ENCODE measurements at regions not wholly inside any gene's neighbourhood (a gene's known extent, or its start where the extent isn't known, plus 50 kb on each side); places are given as distances from the start of the nearest gene placed in this dataset.

GRCh38 chr12:118682656-118683055, 298.7 kb upstream of the SRRM4 start:
- H2AFZ ChIP-seq (ENCODE audit: insufficient read depth, low read depth, low read length, poor library complexity, severe bottlenecking), result no peak overlapping the region
- H3K27me3 Mint-ChIP-seq (ENCODE audit: low read depth in 3 of 3), result peaks cover 1 to 3% (median 2%) of the 10 kb centered on the region in 3 donors
- H3K27ac ChIP-seq (ENCODE audit: low read depth in 1 of 2, low read length in 2 of 2), result no peak overlapping the region
- H3K27me3 ChIP-seq (ENCODE audit: control insufficient read depth in 2 of 2, insufficient read depth in 2 of 2, low read length in 2 of 2), result no peaks in the 10 kb centered on the region
- H3K4me1 ChIP-seq (ENCODE audit: control insufficient read depth in 1 of 2, insufficient read depth in 2 of 2, low read length in 2 of 2), result no peaks in the 10 kb centered on the region
- H3K9me3 Mint-ChIP-seq, result peaks cover 0 to 7% (median 4%) of the 10 kb centered on the region in 7 donors
- H3K9ac ChIP-seq (ENCODE audit: insufficient read depth, low read length, poor library complexity, severe bottlenecking), result no peak overlapping the region
- H3K79me2 ChIP-seq (ENCODE audit: insufficient read depth, low read length), result no peaks in the 10 kb centered on the region
- H3K9me3 ChIP-seq (replicated peaks in 1 of 2; ENCODE audit: control insufficient read depth in 1 of 2, insufficient read depth in 1 of 2, low read length in 2 of 2), result no peaks in the 10 kb centered on the region
- no peaks in the 10 kb centered on the region for H3K36me3 Mint-ChIP-seq
- no peak overlapping the region for H3K27ac Mint-ChIP-seq
- no peaks in the 10 kb centered on the region for H3K36me3 ChIP-seq (replicated peaks in 1 of 2; ENCODE audit: control insufficient read depth in 1 of 2, insufficient read depth in 2 of 2, low read length in 2 of 2)
- intact Hi-C loops (cut with micrococcal nuclease), result no loop called here
- H3K4me3 ChIP-seq (replicated peaks in 1 of 3; ENCODE audit: low read depth in 2 of 3, low read length in 3 of 3), result no peak overlapping the region
- no peaks in the 10 kb centered on the region for H3K4me1 Mint-ChIP-seq
- no peak for DNase-seq
- H3K4me3 Mint-ChIP-seq, result no peak overlapping the region
- TF ChIP-seq CTCF (IDR thresholded peaks at IDR 0.05), result no peak
- H3K4me2 ChIP-seq (replicated peaks; ENCODE audit: extremely low read depth, low read length, poor library complexity, severe bottlenecking), result no peak overlapping the region
- no peaks in the 10 kb centered on the region for H4K20me1 ChIP-seq (ENCODE audit: insufficient read depth, low read length)
- 60% methylated on average over 3 of the region's 3 CpGs for WGBS (ENCODE audit: insufficient coverage)

- Mint-ChIP-seq H3K27ac (no peak overlapping the region), H3K4me1 (no peaks in the 10 kb centered on the region)
- no CpG with 5 or more reads among the region's 1 CpG for WGBS (ENCODE audit: insufficient coverage)
These were observed 295.2 kb upstream of the SRRM4 start for GRCh38 chr12:118685983-118686607.

More at GRCh38 chr12:118685983-118686607, 295.2 kb upstream of the SRRM4 start:
- Histone ChIP-seq H3K27me3 (ENCODE audit: control insufficient read depth in 2 of 2, insufficient read depth in 2 of 2, low read length in 2 of 2) (no peaks in the 10 kb centered on the region), H4K20me1 (ENCODE audit: insufficient read depth, low read length) (no peaks in the 10 kb centered on the region), H3K4me3 (replicated peaks in 1 of 3; ENCODE audit: low read depth in 2 of 3, low read length in 3 of 3) (no peak overlapping the region), H3K4me2 (replicated peaks; ENCODE audit: extremely low read depth, low read length, poor library complexity, severe bottlenecking) (no peak overlapping the region), H3K79me2 (ENCODE audit: insufficient read depth, low read length) (no peaks in the 10 kb centered on the region), H3K27ac (ENCODE audit: low read depth in 1 of 2, low read length in 2 of 2) (no peak overlapping the region), H3K9me3 (replicated peaks in 1 of 2; ENCODE audit: control insufficient read depth in 1 of 2, insufficient read depth in 1 of 2, low read length in 2 of 2) (no peaks in the 10 kb centered on the region), H3K9ac (ENCODE audit: insufficient read depth, low read length, poor library complexity, severe bottlenecking) (no peak overlapping the region), H3K36me3 (replicated peaks in 1 of 2; ENCODE audit: control insufficient read depth in 1 of 2, insufficient read depth in 2 of 2, low read length in 2 of 2) (no peaks in the 10 kb centered on the region), H2AFZ (ENCODE audit: insufficient read depth, low read depth, low read length, poor library complexity, severe bottlenecking) (no peak overlapping the region), H3K4me1 (ENCODE audit: control insufficient read depth in 1 of 2, insufficient read depth in 2 of 2, low read length in 2 of 2) (no peaks in the 10 kb centered on the region)
- H3K36me3 Mint-ChIP-seq, result no peaks in the 10 kb centered on the region
- no peak for TF ChIP-seq CTCF (IDR thresholded peaks at IDR 0.05)
- intact Hi-C loops (cut with micrococcal nuclease), result no loop called here
- no peak for DNase-seq
- H3K4me3 Mint-ChIP-seq, result no peak overlapping the region
- H3K9me3 Mint-ChIP-seq, result peaks cover 0 to 7% (median 4%) of the 10 kb centered on the region in 7 donors
- H3K27me3 Mint-ChIP-seq (ENCODE audit: low read depth in 3 of 3), result peaks cover 1 to 4% (median 3%) of the 10 kb centered on the region in 3 donors
